ENCODE measurements at regions not wholly inside any gene's neighbourhood (a gene's known extent, or its start where the extent isn't known, plus 50 kb on each side); places are given as distances from the start of the nearest gene placed in this dataset.
A peak's percentile ranks its signal among the peaks of the same experiment; 100 is the strongest.
"Not testable (repeated sequence)": the region's sequence is repeated elsewhere in the genome, so short reads cannot be mapped to it uniquely, and the experiment has no call there.

- DNase-seq = no peak
These were observed 87.8 kb upstream of the GOT2 start for GRCh38 chr16:58821886-58822285.

DNA sequence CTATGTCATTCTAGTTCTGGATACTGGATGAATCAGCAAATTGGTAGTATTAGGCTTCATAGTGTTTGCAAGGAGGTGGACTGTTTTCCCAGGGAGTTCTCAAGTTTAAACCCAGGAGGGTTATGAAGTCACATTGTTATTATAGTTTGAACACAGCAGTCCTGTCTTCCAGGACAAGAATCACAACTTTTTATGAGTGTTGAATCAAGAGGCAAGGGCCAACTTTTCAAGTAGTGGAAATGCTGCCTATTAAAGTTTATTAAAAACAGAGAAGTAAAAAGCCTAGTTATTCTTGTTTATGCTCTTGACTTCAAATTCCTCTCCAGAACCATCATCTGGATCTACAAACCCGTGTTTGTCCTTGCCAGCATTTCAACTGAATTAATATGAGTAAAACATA is 86.3 kb upstream of the GOT2 start:
- no peak for DNase-seq

DNA sequence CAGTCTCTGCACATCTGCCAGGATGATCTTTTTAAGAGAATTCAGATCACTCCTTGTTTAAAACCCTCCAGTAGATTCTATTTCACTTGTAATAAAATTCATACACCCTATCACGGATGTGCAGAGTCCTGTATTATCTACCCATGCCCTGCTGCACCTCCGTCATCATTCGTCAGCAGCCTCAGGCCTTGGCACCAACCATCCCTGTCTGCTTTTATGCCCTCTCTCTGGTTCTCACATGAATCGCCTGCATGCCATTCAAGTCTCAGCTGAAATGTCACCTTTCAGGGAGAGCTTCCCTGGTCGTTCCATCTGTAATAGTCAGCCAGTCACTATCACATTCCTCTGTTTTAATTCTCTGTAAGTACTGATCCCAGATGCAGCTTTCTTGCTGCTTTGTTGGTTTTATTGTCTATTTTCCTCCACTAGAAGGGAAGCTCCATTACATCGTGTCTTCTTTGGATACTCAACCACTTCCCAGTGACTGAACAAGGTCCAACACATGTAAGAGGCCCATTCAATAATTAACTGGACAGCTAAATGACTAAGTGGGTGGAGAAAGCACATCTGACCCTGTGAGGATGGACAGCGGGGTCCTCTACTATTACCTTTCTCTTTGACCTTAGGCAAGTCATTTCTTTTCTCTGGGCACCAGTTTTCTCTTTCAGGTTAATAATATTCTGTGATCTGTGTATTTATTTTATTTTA is 81.2 kb upstream of the GOT2 start:
- DNase-seq = no peak

GRCh38 chr16:58814348-58814801 is 80.3 kb upstream of the GOT2 start:
- peak; percentile 48 for DNase-seq

- DNase-seq = no peak
These were observed 75.1 kb upstream of the GOT2 start for GRCh38 chr16:58809213-58809612.

GRCh38 chr16:58807276-58807675 is 73.2 kb upstream of the GOT2 start:
- no peak for DNase-seq

GRCh38 chr16:58801838-58802237 is 67.7 kb upstream of the GOT2 start:
- DNase-seq = no peak

DNA sequence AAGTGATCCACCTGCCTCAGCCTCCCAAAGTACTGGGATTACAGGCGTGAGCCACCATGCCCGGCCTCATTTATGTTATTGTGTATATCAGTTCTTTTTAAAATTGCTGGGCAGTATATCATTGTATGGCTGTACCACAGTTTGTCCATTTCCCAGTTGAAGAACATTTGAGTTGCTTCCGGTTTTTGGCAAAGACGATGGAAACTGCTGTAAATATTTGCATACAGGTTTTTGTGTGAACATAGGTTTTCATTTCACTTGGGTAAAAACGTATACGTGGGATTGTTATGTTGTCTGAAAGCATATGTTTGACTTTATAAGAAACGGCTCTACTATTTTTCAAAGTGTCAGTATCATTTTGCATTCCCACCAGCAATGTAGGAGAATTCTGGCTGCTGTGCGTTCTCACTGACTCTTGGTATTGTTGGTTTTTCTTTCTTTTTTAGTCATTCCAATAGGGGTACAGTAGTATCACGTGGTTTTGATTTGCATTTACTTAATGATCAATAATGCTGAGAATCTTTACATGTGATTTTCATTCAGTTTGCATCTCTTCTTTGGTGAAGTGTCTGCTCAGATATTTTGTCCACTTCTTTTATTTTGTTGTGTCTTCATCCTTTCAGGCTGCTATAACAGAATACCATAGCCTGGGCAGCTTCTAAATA is 63.2 kb upstream of the GOT2 start:
- DNase-seq = no peak

- DNase-seq = no peak
These were observed 59.2 kb upstream of the GOT2 start for GRCh38 chr16:58793366-58793765.

GRCh38 chr16:58792188-58792587 is 58.1 kb upstream of the GOT2 start:
- DNase-seq = no peak

DNA sequence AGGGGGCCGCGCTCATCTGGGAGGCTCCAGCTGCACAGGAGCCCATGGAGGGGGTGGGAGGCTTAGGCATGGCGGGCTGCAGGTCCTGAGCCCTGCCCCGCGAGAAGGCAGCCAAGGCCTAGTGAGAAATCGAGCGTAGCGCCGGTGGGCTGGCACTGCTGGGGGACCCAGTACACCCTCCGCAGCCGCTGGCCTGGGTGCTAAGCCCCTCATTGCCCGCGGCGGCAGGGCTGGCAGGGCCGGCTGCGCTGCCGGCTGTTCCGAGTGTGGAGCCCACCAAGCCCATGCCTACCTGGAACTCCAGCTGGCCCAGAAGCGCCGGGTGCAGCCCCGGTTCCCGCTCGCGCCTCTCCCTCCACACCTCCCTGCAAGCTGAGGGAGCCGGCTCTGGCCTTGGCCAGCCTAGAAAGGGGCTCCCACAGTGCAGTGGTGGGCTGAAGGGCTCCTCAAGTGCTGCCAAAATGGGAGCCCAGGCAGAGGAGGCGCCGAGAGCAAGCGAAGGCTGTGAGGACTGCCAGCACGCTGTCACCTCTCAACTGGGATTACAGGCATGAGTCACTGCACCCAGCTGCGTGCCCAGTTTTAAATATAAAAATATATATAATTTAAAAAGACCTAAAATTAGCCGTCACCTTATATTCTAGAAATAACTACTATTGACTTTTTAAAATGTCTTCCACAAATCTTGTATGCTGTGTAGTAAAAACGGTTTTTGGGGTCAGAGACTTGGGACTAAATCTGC is 56.9 kb upstream of the GOT2 start:
- DNase-seq = not testable (repeated sequence)

GRCh38 chr16:58789351-58789750 is 55.2 kb upstream of the GOT2 start:
- DNase-seq = no peak
